GM18858 (cell line): ENCODE measurements at regions not wholly inside any gene's neighbourhood (a gene's known extent, or its start where the extent isn't known, plus 50 kb on each side); places are given as distances from the start of the nearest gene placed in this dataset.
"Not testable (repeated sequence)": the region's sequence is repeated elsewhere in the genome, so short reads cannot be mapped to it uniquely, and the experiment has no call there.

Source experiments
- ATAC-seq: cut with Tn5 transposase; IDR thresholded peaks from one replicate; pipeline ENCODE4 v1.9.1; 2021; ENCODE audit not compliant: unreplicated experiment

DNA sequence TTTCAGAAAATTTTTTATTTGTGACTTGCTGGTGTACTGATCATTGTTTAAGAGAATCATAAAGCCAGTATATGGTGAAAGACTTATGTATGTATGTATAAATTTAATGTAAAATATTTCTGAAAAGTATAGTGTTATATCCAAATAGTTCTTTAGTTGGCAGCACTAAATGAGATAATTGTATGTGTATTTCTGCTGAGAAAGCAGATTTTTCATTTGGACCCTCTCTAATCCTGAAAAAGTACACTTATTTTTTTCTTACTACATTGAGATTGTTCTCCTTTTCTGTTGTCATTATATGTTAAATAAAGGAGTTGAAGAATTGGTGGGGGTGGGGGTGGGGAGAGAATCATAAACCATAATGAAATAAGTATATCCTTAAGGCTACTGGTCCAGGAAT lies 324.9 kb upstream of the SUCLG2 start:
- no peak for ATAC-seq

DNA sequence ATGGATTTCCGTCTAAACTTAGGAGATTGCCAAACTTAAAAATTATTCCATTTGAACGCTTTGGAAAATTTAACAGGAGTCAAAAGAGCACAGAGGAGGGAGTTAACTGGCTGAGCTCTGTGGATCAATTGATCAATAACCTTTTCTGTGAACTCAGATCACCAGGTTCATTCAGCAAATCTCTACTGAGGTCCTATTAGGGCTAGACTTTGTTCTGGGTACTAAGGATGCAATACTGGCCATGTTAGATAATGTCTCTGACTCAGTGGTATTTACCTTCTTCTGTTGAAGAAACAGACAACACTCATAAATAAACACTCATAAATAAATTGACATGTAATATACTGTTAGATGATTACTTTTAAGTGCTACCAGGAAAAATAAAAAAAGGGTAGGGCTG lies 323.4 kb upstream of the SUCLG2 start:
- ATAC-seq = no peak

DNA sequence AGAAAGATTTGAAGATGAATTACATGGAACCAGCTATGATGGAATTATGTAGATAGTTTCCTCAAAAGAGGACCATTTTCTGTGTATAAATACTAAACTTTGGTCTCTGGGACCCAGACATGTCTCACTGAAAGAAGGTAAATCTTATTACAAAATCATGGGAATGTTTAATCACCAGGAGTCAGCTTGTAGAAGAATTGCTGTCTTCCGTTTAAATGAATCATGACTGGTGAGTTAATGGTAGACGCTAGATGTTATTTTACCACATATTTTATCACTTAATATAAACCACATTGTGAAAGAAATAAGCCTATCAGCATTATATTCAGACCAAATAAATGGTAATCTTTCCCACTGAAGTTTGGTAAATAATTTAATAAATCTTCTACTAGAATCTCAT lies 322.3 kb upstream of the SUCLG2 start:
- ATAC-seq = no peak

- no peak for ATAC-seq
Observed at GRCh38 chr3:67964596-67964995, 310.2 kb upstream of the SUCLG2 start.

DNA sequence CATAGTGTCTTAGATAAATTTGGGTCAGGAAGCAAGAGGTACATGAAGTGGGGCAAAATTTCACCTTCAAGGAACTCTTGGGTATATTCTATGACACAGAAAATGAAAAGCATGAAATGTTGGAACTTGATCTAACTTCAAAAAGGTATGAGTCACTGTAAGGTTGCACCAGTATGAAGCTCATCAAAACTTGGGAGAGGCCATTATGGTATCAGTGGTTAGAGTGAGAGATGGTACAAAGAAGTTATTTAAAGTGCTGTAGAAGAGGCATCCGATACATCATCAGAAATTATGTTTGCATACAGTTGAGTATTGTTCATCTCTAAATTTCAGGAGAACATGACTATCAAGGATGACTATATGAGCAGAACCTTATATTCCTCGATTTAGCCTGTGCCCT lies 302.9 kb upstream of the SUCLG2 start:
- no peak for ATAC-seq

- ATAC-seq = no peak
Observed at GRCh38 chr3:67947808-67948508, 293.5 kb upstream of the SUCLG2 start.

- ATAC-seq = no peak
Observed at GRCh38 chr3:67946436-67946835, 292.0 kb upstream of the SUCLG2 start.

DNA sequence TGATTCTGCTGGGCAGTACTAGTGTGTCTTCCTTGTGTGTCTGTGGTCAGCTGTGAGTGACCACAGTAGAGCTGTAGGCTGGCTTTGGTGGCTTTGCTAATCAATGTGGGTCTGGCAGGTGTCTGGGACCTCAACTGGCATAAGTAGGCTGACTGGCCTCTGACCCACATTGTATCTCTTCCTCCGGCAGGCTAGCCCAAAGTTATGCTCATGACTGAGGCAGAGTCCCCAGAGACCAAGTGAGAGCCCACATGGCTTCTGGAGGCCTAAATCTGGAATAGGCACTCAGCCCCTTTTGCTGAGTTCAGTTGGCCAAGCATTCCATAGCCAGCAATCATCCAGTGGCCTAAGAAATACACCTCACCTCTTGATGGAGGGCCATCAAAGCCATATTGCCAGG lies 289.1 kb upstream of the SUCLG2 start:
- no peak for ATAC-seq

DNA sequence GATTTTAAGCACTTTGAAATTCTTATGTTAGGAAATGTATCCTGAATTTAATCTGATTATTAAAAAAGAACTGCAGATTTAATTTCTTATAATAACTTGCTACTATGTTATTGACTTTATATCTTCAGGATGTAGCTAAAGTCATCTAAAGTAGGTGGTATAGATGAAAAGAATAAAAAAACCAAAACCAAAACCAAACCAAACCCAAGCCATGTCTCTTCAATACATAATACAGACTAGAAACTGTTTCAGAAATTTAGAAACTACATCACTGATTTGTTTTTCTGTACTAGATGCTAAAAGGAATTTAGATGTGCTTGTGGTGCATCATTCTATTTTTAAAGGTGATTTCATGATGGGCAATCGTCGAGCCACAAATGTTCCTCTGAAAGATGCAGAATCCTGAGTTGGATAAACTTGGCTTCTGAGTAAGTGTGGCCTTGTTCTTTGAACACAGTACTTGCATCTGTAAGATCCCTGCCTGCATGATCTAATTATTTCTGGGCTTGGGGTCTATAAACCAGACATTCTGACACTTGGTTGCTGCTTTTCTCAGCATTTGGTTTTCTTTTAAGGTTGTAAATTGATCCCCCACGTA lies 287.1 kb upstream of the SUCLG2 start:
- ATAC-seq = no peak

- ATAC-seq = no peak
Observed at GRCh38 chr3:67940210-67940952, 286.0 kb upstream of the SUCLG2 start.

- no peak for ATAC-seq
Observed at GRCh38 chr3:67937498-67938118, 283.2 kb upstream of the SUCLG2 start.

GRCh38 chr3:67930394-67930793 lies 276.0 kb upstream of the SUCLG2 start:
- ATAC-seq = not testable (repeated sequence)

DNA sequence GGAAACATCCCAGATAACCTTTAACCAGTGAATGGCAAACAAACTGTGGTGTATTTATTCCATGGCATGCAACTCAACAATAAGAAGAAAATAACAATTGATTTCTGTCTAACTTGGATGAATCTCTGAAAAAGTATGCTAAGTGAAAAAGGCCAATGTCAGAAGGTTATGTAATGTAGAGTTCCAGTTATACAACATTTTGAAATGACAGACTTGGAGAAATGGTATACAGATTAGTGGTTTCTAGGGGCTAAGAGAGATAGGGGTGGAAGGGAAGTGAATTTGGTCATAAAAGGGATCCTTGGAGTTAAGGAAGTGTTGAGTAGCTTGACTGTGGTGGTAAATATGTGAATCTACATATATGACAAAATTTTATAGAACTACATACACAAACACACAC lies 269.4 kb upstream of the SUCLG2 start:
- ATAC-seq = no peak

DNA sequence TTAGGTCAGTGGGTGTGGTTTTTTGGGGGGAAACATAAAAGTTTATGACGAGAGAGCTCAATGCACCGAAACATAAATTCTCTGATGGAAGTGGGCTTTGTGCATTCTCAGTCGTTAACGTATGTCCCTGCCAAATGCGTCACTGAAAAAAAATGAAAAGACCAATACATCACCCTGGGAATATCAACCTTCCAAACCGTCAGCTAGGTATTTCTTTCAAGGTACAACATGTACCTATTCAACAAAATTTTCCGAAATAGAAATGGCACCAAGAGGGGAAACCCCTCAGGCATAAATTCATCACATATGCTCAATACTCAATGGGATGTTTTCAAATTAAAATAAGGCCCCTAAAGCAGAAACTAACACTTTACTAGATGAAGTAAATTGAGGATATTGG lies 266.6 kb upstream of the SUCLG2 start:
- no peak for ATAC-seq

DNA sequence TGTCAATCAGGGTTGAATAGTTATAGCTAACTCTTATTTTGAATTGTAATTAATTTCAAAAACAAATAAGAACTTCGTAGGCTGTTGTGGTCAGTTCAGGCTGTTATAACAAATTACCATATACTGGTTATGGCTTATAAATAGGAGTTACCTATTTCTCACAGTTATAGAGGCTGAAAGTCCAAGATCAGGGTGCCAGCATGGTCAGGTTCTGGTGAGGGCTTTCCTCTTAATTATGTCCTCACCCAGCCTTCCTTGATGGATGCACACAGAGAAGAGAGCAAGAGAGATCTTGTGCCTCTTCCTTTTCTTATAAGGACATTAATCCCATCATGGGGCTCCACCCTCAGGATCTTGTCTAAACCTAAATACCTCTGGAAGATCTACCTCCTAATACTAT lies 265.9 kb upstream of the SUCLG2 start:
- no peak for ATAC-seq

GRCh38 chr3:67916353-67916752 lies 261.9 kb upstream of the SUCLG2 start:
- no peak for ATAC-seq

GRCh38 chr3:67907735-67908134 lies 253.3 kb upstream of the SUCLG2 start:
- ATAC-seq = no peak

GRCh38 chr3:67906261-67906660 lies 251.8 kb upstream of the SUCLG2 start:
- no peak for ATAC-seq

DNA sequence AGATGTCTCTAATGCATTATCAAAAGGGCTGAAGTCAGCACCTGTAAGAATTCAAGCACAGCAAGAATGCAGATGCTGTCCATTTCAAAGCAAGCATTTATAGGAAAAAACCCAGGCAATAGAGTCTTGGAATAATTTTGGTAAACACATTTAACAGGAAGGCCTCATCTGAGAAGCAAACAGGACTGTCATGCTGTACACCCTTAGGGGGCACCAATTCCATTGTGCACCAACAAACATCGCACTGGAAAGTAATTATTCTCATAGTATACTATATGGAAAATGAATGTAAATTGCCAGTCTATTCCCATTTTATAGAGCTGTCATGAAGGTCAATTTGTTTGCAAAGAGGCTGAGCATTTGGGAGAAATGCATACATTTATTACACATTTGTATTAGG lies 247.3 kb upstream of the SUCLG2 start:
- ATAC-seq = no peak

- ATAC-seq = no peak
Observed at GRCh38 chr3:67898916-67899315, 244.5 kb upstream of the SUCLG2 start.

DNA sequence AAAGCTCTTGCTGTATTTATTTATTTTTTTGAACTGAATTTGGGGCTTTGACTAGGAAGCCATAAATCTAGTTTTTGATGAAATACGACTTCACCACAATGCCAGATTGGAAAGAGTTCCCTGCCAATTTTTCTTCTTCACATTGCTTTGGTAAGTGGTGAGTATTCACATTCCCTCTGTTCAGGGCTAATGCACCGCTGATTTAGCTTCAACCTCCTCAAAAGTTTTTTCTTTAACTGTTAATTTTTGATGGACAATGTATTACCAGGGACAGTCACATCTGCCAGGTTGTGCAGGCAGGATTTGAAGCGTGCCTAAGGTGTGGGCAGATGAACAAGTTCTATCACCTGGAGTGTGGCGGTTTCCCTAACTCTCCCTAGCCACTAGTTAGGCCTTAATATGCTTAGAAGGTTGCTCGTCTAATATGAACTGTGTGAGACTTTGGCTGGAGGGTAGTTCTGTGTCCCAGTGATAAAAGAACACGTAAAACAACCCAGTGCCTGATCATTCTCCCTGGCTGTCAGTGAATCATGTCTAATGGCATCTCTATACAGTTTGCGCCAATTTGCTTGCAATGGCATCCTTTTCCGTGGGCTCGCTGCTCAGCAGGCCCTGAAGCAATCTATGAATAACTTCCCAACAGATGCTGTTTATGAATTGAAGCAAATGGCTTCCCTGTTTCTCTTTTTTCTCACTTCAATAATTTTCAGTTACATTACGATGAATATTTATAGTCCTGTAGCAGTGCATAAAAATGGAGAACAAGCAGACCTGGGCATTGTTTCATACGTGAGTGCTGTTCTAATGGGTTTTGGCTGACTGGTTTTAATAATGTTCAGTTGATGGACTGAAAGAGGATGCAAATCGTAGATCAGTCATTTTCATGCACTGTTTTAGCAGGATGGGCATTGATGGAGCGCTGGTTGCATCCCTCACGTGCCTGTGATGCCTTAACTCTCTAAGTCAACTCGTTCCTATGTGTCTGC lies 243.2 kb upstream of the SUCLG2 start:
- ATAC-seq = no peak
